ENCODE measurements at regions not wholly inside any gene's neighbourhood (a gene's known extent, or its start where the extent isn't known, plus 50 kb on each side); places are given as distances from the start of the nearest gene placed in this dataset.
"Not testable (repeated sequence)": the region's sequence is repeated elsewhere in the genome, so short reads cannot be mapped to it uniquely, and the experiment has no call there.

DNA sequence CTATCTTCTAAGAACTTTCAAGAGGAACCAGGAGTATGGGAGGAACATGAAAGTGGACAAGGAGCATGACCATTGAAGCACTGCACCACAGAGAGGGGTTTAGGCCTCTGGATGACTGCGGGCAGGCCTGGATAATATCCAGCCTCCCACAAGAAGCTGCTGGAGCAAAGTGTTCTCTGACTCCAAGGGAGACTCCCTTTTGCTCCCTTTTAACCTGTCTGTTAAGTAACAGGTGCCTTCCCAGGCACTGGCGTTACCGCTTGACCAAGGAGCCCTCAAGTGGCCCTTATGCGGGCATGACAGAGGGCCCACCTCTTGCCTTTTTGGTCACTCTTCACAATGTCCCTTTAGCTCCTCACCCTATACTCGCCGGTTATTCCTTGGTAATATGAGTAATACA is 666.2 kb downstream of the SLITRK6 start:
- POLR2A ChIA-PET = no interaction called here
- no peak for DNase-seq (ENCODE audit: extremely low spot score)
- CTCF ChIA-PET = no interaction called here
- no peak for TF ChIP-seq CTCF (IDR thresholded peaks at IDR 0.05; ENCODE audit: control extremely low read depth, extremely low read depth, low read depth, missing control alignments)

DNA sequence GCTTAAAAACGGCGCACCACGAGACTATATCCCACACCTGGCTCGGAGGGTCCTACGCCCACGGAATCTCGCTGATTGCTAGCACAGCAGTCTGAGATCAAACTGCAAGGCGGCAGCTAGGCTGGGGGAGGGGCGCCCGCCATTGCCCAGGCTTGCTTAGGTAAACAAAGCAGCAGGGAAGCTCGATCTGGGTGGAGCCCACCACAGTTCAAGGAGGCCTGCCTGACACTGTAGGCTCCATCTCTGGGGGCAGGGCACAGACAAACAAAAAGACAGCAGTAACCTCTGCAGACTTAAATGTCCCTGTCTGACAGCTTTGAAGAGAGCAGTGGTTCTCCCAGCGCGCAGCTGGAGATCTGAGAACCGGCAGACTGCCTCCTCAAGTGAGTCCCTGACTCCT is 675.7 kb downstream of the SLITRK6 start:
- POLR2A ChIA-PET; DNase-seq (ENCODE audit: extremely low spot score); CTCF ChIA-PET: not testable (repeated sequence)

GRCh38 chr13:85108356-85108755 is 690.9 kb downstream of the SLITRK6 start:
- no peak for DNase-seq (ENCODE audit: extremely low spot score)
- POLR2A ChIA-PET = no interaction called here
- no peak for TF ChIP-seq CTCF (IDR thresholded peaks at IDR 0.05; ENCODE audit: control extremely low read depth, extremely low read depth, low read depth, missing control alignments)
- CTCF ChIA-PET = interaction anchor here (1.4 kb wide), 1 partner anchor 12 kb away, joined by 3 read pairs; no protein-coding TSS in a partner anchor

DNA sequence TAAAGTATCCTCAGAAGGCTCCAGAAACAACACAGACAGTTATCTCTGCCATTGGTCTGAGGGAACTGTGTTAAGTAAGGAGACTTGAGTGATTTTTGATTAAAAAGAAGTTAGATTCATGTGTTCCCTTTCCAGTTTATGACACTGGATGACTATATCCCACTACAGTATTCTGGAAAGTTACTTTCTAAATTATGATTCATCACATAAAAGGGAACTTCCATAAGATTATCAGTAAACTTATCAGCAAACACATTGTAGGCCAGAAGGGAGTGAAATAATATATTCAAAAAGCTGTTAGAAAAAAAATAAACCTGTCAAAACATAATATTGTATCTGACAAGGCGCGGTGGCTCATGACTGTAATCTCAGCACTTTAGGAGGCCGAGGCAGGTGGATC is 700.0 kb downstream of the SLITRK6 start:
- POLR2A ChIA-PET = no interaction called here
- TF ChIP-seq CTCF (IDR thresholded peaks at IDR 0.05; ENCODE audit: control extremely low read depth, extremely low read depth, low read depth, missing control alignments) = no peak
- no peak for DNase-seq (ENCODE audit: extremely low spot score)
- CTCF ChIA-PET = no interaction called here

DNA sequence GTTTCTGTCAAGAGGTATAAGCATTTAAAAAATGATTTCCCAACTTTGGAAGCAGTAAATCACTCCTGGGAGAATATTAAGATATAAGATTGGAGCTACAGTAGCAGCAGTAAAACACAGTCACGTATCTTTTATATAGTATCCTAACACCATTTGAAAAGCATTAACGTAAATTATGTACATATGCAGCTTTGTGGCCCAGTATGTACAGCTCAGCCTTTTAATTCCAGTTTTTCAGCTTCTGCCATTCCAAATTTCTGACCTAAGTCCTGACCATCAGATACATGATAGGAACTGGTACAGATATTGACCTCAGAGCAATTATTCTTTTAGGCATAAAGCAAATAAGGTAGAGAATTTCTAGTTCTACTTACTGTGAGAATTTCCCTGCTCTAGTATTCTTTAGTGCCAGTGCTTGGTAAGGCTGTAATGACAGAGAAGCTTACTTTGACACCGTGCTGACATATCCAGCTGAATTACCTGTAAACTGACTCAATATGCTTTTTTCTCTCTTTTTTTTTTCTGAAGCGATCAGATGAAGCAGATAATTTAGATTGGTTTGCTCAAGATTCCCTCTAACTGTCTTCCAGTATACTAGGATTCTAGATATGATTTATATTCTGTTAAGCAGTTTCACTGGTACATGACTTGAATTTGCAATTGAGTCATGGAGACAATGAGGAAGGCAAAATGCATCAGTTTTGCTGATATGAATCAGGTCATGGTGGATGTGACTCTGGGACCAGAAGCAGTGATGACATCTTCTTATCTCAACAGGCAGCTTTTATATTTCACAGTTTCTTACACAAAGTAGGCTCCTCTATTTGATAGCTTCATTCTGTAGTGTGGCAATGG is 703.6 kb downstream of the SLITRK6 start:
- ChIA-PET POLR2A (no interaction called here), CTCF (interaction anchor here (1.1 to 1.5 kb wide), 3 partner anchors 9 to 23 kb away, joined by 3 to 5 read pairs (median 4); no protein-coding TSS in a partner anchor)
- no peak for DNase-seq (ENCODE audit: extremely low spot score)
- no peak for TF ChIP-seq CTCF (IDR thresholded peaks at IDR 0.05; ENCODE audit: control extremely low read depth, extremely low read depth, low read depth, missing control alignments)

DNA sequence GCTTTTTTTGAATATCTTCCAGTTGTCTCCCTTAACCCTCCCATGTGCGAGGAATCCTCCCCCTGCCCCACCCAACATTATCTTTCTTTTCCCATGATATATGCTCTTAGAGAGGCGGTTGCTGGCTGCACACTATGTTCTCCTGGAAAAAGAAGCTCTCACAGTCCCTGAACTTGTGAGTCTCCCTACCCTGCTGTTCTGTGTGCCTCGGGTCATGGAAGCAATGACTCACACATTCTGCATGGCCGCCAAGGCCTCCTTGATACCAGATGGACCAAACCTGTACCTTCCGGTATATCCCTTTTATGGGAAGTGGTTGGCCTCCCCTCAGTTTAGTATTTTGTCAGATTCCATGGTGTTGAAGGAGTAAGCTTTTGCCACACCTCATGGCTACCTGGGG is 705.4 kb downstream of the SLITRK6 start:
- POLR2A ChIA-PET = no interaction called here
- CTCF ChIA-PET = no interaction called here
- DNase-seq (ENCODE audit: extremely low spot score) = no peak
- no peak for TF ChIP-seq CTCF (IDR thresholded peaks at IDR 0.05; ENCODE audit: control extremely low read depth, extremely low read depth, low read depth, missing control alignments)

DNA sequence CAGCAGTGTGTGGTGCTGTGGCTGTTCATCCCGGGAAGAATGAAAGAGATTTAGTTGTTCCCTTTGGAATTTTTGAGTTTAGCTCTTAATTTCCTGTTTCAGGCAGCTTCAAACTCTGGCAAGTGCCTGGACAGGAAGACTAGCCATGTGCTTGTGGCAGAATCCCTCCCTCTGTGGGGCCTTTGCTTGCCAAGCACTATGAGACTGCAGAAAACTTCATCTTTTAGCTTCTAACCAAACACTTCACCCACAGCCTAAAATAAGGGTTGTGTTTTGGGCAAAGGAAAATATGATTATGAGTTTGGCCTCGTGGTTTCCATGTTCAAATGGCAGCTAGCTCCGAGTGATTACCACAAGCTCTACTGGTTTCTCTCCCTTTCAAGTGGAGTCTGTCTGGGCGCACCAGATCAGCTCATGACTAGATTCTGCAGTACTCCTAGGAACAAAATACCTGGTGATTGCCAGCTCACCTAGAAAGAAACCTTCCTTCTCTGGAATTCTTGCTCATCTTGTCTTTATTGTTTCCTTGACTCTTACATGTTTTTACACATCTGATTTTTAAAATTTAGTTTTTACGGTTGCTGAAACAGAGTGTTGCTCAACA is 707.5 kb downstream of the SLITRK6 start:
- POLR2A ChIA-PET = no interaction called here
- TF ChIP-seq CTCF (IDR thresholded peaks at IDR 0.05; ENCODE audit: control extremely low read depth, extremely low read depth, low read depth, missing control alignments) = no peak
- no peak for DNase-seq (ENCODE audit: extremely low spot score)
- CTCF ChIA-PET = no interaction called here

All from GM10248 (cell line).